ENCODE measurements at regions not wholly inside any gene's neighbourhood (a gene's known extent, or its start where the extent isn't known, plus 50 kb on each side); places are given as distances from the start of the nearest gene placed in this dataset.

- no peak overlapping the region for H3K4me3 ChIP-seq
- no peak for DNase-seq (ENCODE audit: low spot score in 2 of 2)
- TF ChIP-seq CTCF (IDR thresholded peaks at IDR 0.05): no peak
- H3K27me3 ChIP-seq: no peaks in the 10 kb centered on the region
- H3K9me3 ChIP-seq: no peaks in the 10 kb centered on the region
- H3K27ac ChIP-seq: peak overlapping the region in 1 of 2 donors; percentile 27
- H3K36me3 ChIP-seq: no peaks in the 10 kb centered on the region
- intact Hi-C loops (cut with DNase I): no loop called here
- H3K4me1 ChIP-seq: peaks cover 0 to 7% of the 10 kb centered on the region in 2 donors
Observed at GRCh38 chr10:33493978-33494377, 159.5 kb upstream of the NRP1 start.

GRCh38 chr10:33493497-33493896, 159.0 kb upstream of the NRP1 start:
- H3K27me3 ChIP-seq: no peaks in the 10 kb centered on the region
- H3K36me3 ChIP-seq: no peaks in the 10 kb centered on the region
- H3K9me3 ChIP-seq: no peaks in the 10 kb centered on the region
- no peak overlapping the region for H3K4me3 ChIP-seq
- H3K27ac ChIP-seq: peak overlapping the region in 1 of 2 donors; percentile 27
- H3K4me1 ChIP-seq: peaks cover 0 to 7% of the 10 kb centered on the region in 2 donors
- intact Hi-C loops (cut with DNase I): no loop called here
- no peak for DNase-seq (ENCODE audit: low spot score in 2 of 2)
- no peak for TF ChIP-seq CTCF (IDR thresholded peaks at IDR 0.05)

- Histone ChIP-seq H3K36me3 (no peaks in the 10 kb centered on the region), H3K4me1 (peaks cover 0 to 7% of the 10 kb centered on the region in 2 donors)
Observed at GRCh38 chr10:33492701-33493345, 158.4 kb upstream of the NRP1 start.

GRCh38 chr10:33489501-33490176, 155.2 kb upstream of the NRP1 start:
- H3K27me3 ChIP-seq: no peaks in the 10 kb centered on the region
- no peak for TF ChIP-seq CTCF (IDR thresholded peaks at IDR 0.05)
- no peaks in the 10 kb centered on the region for H3K36me3 ChIP-seq
- no peak overlapping the region for H3K4me3 ChIP-seq
- H3K9me3 ChIP-seq: no peaks in the 10 kb centered on the region
- peaks cover 0 to 16% of the 10 kb centered on the region in 2 donors for H3K4me1 ChIP-seq
- no peak overlapping the region for H3K27ac ChIP-seq
- intact Hi-C loops (cut with DNase I): no loop called here
- no peak for DNase-seq (ENCODE audit: low spot score in 2 of 2)

More at GRCh38 chr10:33492701-33493345, 158.4 kb upstream of the NRP1 start:
- intact Hi-C loops (cut with DNase I): no loop called here
- H3K27ac ChIP-seq: no peak overlapping the region
- H3K4me3 ChIP-seq: no peak overlapping the region
- TF ChIP-seq CTCF (IDR thresholded peaks at IDR 0.05): no peak
- H3K9me3 ChIP-seq: no peaks in the 10 kb centered on the region
- DNase-seq (ENCODE audit: low spot score in 2 of 2): no peak
- H3K27me3 ChIP-seq: no peaks in the 10 kb centered on the region

GRCh38 chr10:33487014-33487776, 152.7 kb upstream of the NRP1 start:
- H3K36me3 ChIP-seq: no peaks in the 10 kb centered on the region
- DNase-seq (ENCODE audit: low spot score in 2 of 2): no peak
- no peaks in the 10 kb centered on the region for H3K27me3 ChIP-seq
- TF ChIP-seq CTCF (IDR thresholded peaks at IDR 0.05): no peak
- peak overlapping the region; percentile 31 to 32 for H3K4me3 ChIP-seq
- intact Hi-C loops (cut with DNase I): no loop called here
- H3K9me3 ChIP-seq: no peaks in the 10 kb centered on the region
- peaks cover 0 to 14% of the 10 kb centered on the region in 2 donors for H3K4me1 ChIP-seq
- no peak overlapping the region for H3K27ac ChIP-seq

All from ascending aorta (tissue), 2 donors.